Thyroid gland (tissue), 4 donors: ENCODE measurements at regions not wholly inside any gene's neighbourhood (a gene's known extent, or its start where the extent isn't known, plus 50 kb on each side); places are given as distances from the start of the nearest gene placed in this dataset.

ENCODE experiments used
- DNase-seq, 2 donors: peaks; one replicate each; pipeline ENCODE4 v3.0.0-alpha.2; 2019
- H3K27ac ChIP-seq, 3 donors: fragments of 200-600 bp; sonication (generic); 1 replicate in 2 of 3; 2 replicates in 1 of 3; pipeline ENCODE4 v1.5.1; 2016 to 2019; ENCODE audit warnings: mild to moderate bottlenecking in 1 of 3, moderate library complexity in 1 of 3
- H3K27me3 ChIP-seq: fragments of 200-600 bp; sonication (generic); one replicate; pipeline ENCODE4 v1.5.1; 2019
- H3K36me3 ChIP-seq, 2 donors: fragments of 200-600 bp; sonication (generic); one replicate each; pipeline ENCODE4 v1.5.1; 2016 to 2019
- H3K4me1 ChIP-seq, 2 donors: fragments of 200-600 bp; sonication (generic); one replicate each; pipeline ENCODE4 v1.5.1; 2017 to 2019
- H3K4me3 ChIP-seq, 3 donors: fragments of 200-600 bp; sonication (generic); replicated peaks in 1 of 3; 1 replicate in 2 of 3; 2 replicates in 1 of 3; pipeline ENCODE4 v1.5.1; 2016; ENCODE audit warnings: mild to moderate bottlenecking in 1 of 3
- H3K9me3 ChIP-seq: fragments of 200-600 bp; sonication (generic); one replicate; pipeline ENCODE4 v1.5.1; 2017
- CTCF ChIP-seq, 6 experiments: fragments of 200-600 bp in 3 of 6; fragments of 450-650 bp in 3 of 6; sonication (generic) in 3 of 6; IDR thresholded peaks; one replicate each; pipeline ENCODE4 v1.5.1; 2016 to 2019; ENCODE audit warnings: antibody characterized with exemption in 6 of 6, mild to moderate bottlenecking in 2 of 6, inconsistent platforms in 1 of 6, moderate library complexity in 1 of 6
- POLR2A ChIP-seq, 2 donors: fragments of 450-650 bp; IDR thresholded peaks; one replicate each; pipeline ENCODE4 v1.6.1; 2017; ENCODE audit warnings: antibody characterized with exemption in 2 of 2, mild to moderate bottlenecking in 2 of 2, moderate library complexity in 1 of 2
- WGBS, 2 donors: methylation state at CpG; one replicate each; pipeline ENCODE4 v1.1.5; 2017; 5-methylcytosine and 5-hydroxymethylcytosine counted together
- intact Hi-C: fragments of 100-400 bp; cut with DNase I; formaldehyde crosslinking; loops from one replicate; pipeline ENCODE4 v1.15.1; 2023

- no peaks in the 10 kb centered on the region for H3K4me1 ChIP-seq
- no peaks in the 10 kb centered on the region for H3K27me3 ChIP-seq
- no peaks in the 10 kb centered on the region for H3K9me3 ChIP-seq
- H3K36me3 ChIP-seq: no peaks in the 10 kb centered on the region
- no peak overlapping the region for H3K27ac ChIP-seq
- no peak for DNase-seq
- WGBS, 2 donors: 97 to 99% methylated on average over 8 to 10 of the region's 10 CpGs
- TF ChIP-seq CTCF (IDR thresholded peaks at IDR 0.05): no peak
- intact Hi-C loops: no loop called here
- no peak overlapping the region for H3K4me3 ChIP-seq
These were observed 134.8 kb downstream of the DSEL start for GRCh38 chr18:67381608-67382150.

GRCh38 chr18:67380867-67381266 lies 135.7 kb downstream of the DSEL start:
- Histone ChIP-seq H3K27me3 (no peaks in the 10 kb centered on the region), H3K36me3 (no peaks in the 10 kb centered on the region), H3K4me3 (no peak overlapping the region), H3K4me1 (no peaks in the 10 kb centered on the region), H3K27ac (no peak overlapping the region), H3K9me3 (no peaks in the 10 kb centered on the region)
- TF ChIP-seq POLR2A (IDR thresholded peaks at IDR 0.05) (no peak), CTCF (IDR thresholded peaks at IDR 0.05) (no peak)
- intact Hi-C loops: no loop called here
- no peak for DNase-seq
- WGBS, 2 donors: 93 to 95% methylated on average over 2 to 3 of the region's 3 CpGs

DNA sequence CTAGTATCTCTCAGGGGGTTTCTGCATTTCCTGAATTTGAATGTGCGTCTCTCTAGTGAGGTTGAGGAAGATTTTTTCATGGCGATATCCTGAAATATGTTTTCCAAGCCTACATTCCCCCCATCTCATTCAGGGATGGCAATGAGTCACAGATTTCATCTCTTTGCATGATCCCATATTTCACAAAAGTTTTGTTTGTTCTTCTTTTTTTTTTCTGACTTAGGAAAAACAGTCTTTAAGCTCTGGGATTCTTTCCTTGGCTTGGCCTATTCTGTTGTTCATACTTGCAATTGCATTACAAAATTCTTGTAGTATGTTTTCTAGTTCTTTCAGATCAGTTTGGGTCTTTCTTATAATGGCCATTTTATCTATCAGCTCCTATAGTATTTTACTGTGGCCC lies 136.5 kb downstream of the DSEL start:
- H3K27ac ChIP-seq: no peak overlapping the region
- H3K36me3 ChIP-seq: no peaks in the 10 kb centered on the region
- TF ChIP-seq POLR2A (IDR thresholded peaks at IDR 0.05) (no peak), CTCF (IDR thresholded peaks at IDR 0.05) (no peak)
- H3K27me3 ChIP-seq: no peaks in the 10 kb centered on the region
- WGBS, 2 donors: 80 to 86% methylated on average over 2 of the region's 2 CpGs
- H3K9me3 ChIP-seq: no peaks in the 10 kb centered on the region
- DNase-seq: no peak
- no peaks in the 10 kb centered on the region for H3K4me1 ChIP-seq
- no peak overlapping the region for H3K4me3 ChIP-seq
- intact Hi-C loops: no loop called here

DNA sequence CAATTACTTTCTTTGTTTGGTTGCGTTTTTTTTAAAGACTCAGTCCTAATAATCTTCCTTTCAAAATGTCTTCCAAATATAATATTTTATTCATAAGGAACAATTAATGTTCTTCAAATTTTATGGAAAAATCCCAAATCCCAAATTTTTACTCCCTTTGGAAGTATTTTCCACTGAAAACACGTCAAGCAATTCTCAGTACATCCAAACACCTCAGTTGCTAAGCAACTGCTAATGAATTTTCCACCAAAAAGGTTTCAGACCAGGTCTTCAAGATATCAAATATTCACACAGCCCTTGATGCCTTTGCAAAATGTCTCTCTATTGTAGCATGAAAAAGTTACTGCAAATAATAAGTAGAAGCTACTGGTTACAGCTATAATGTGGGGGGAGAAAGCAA lies 140.1 kb downstream of the DSEL start:
- intact Hi-C loops: no loop called here
- Histone ChIP-seq H3K9me3 (no peaks in the 10 kb centered on the region), H3K27me3 (no peaks in the 10 kb centered on the region), H3K36me3 (no peaks in the 10 kb centered on the region), H3K4me1 (no peaks in the 10 kb centered on the region), H3K27ac (no peak overlapping the region), H3K4me3 (no peak overlapping the region)
- DNase-seq: no peak
- WGBS, 2 donors: 74 to 79% methylated on average over 2 of the region's 2 CpGs
- TF ChIP-seq CTCF (IDR thresholded peaks at IDR 0.05) (no peak), POLR2A (IDR thresholded peaks at IDR 0.05) (no peak)

GRCh38 chr18:67373636-67374035 lies 142.9 kb downstream of the DSEL start:
- no peaks in the 10 kb centered on the region for H3K4me1 ChIP-seq
- intact Hi-C loops: no loop called here
- no peak overlapping the region for H3K27ac ChIP-seq
- H3K9me3 ChIP-seq: no peaks in the 10 kb centered on the region
- no peak for DNase-seq
- TF ChIP-seq POLR2A (IDR thresholded peaks at IDR 0.05): no peak
- TF ChIP-seq CTCF (IDR thresholded peaks at IDR 0.05): no peak
- no peaks in the 10 kb centered on the region for H3K27me3 ChIP-seq
- no peaks in the 10 kb centered on the region for H3K36me3 ChIP-seq
- H3K4me3 ChIP-seq: no peak overlapping the region
- 80 to 85% methylated on average over 2 of the region's 2 CpGs for WGBS, 2 donors
